GM18498 (cell line): ENCODE measurements at regions not wholly inside any gene's neighbourhood (a gene's known extent, or its start where the extent isn't known, plus 50 kb on each side); places are given as distances from the start of the nearest gene placed in this dataset.

Experiments
- ATAC-seq: cut with Tn5 transposase; IDR thresholded peaks from one replicate; pipeline ENCODE4 v1.9.1; 2021; ENCODE audit warnings: mild to moderate bottlenecking, moderate library complexity; ENCODE audit not compliant: unreplicated experiment

- ATAC-seq = no peak
Observed at GRCh38 chr2:62370321-62371250, 135.4 kb downstream of the TMEM17 start.

DNA sequence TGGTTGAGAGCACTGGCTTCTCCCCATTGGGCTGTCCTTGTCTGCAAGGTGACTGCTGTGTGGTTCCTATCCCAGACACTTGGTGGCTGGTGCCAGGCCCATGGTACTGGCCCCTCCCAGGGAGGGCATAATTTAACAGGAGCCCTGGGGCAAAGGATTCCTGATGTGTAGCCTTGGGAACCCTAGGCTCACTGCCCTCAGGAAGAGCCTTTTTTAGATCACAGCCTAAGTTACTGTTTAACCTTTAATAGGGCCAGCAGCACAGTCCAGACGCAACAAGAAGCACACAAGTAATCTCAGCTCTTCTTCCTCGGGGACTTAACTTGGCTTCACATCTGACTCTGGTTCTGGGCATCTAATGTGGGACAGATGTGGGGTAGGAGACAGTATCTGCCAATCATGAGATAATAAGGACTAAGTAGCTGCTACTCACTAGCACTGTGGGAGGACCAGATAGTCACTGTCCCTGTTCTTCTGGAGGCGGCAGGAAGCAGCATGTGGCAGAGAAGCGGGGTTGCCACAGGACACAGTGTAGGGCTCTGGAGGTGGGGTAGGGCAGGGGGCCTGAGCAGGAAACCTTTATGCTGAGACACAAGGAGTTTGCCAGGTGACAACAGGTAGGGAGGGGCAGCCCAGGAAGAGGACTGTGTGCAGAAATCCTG, 136.3 kb downstream of the TMEM17 start:
- no peak for ATAC-seq

DNA sequence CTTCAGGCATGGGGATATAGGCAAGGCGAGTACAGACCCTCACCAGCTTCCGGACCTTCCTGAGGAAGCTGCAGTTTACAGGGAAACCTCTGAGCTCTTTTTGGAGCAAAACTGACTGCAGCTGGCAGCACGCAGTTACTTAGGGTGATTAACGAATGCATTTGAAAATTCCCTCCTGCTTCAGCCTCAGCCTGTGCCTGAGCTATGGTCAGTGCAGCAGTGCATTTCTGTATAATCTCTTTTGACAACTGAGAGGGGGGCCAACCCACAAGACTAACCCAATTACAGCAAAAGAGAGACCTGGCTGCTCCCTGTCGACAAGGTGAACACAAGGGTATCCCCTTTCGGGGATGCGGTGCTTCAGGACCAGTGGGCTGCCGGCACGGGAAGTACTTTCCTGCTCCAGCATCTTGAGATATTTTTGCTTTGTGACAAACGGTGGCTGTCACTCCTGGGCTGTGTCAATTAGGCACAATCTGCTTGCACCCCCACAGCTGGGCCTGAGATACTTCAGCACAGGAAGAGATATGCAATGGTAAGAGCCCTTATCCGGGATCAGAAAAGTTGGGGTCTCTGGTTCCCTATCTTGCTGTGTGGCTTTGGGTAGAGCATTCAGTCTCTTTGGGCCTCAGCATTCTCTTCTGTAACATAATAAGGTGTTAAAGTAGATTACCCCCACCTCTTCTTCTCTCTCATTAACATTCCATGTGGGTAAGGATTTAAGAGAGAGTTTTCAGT, 141.0 kb downstream of the TMEM17 start:
- no peak for ATAC-seq

DNA sequence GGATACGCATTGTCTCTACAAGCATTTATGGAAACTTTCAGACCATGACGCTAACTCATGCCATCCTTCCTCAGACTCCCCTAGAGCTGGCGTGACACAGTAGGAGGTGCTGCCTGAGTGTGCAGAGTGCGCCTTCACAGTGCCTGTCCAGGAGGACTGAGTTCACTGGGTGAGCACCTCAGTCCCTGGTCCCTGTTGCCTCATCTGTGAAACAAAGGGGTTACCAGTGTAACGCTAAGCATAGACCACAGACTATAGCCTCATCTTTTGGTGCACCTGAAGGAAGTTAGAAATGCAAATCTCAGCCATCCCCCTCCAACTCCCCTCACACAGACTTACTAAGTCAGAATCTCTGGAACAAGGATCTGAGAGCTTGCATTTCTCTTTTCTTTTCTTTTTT, 142.8 kb downstream of the TMEM17 start:
- peak; percentile 85 for ATAC-seq

DNA sequence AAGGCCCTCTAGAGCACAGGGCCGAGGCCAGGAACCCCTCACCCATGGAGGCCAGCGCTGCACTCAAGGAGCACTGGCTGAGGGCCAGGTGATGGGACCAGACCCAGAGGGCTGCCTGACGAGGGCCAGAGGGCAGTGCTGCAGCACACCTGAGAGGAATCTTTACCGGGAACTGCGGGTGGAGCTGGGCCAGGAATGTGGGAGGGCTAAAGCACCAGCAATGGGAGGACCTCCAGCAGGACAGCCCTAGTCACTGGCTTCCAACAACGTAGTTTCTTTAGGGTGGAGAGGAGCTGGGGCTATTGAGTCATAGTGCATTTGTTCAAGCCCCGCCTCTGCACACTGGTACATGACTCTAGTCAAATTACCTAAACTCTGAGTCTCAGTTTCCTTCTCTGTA, 143.4 kb downstream of the TMEM17 start:
- peak; percentile 31 for ATAC-seq

DNA sequence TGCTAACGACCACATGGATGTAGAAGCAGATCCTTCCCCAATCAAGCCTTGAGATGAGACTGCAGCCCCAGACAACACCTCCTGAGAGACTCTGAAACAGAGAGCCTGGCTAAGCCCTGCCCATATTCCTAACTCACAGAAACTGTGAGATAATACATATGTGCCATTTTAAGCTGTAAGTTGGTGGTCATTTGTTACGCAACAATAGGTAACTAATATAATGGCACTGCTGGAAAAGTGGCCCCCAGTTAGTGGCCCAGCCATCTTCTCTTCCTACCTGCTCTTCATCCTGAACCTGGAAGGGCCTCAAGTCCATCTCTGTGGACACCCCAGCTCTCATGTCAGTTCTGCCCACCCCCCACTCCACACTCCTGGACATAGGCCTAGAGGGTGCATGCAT, 144.0 kb downstream of the TMEM17 start:
- ATAC-seq = no peak

GRCh38 chr2:62354771-62355561, 151.0 kb downstream of the TMEM17 start:
- no peak for ATAC-seq

GRCh38 chr2:62352031-62352430, 154.0 kb downstream of the TMEM17 start:
- no peak for ATAC-seq

GRCh38 chr2:62349788-62350187, 153.9 kb downstream of the B3GNT2 start:
- no peak for ATAC-seq

GRCh38 chr2:62348700-62349099, 152.8 kb downstream of the B3GNT2 start:
- peak; percentile 45 for ATAC-seq

DNA sequence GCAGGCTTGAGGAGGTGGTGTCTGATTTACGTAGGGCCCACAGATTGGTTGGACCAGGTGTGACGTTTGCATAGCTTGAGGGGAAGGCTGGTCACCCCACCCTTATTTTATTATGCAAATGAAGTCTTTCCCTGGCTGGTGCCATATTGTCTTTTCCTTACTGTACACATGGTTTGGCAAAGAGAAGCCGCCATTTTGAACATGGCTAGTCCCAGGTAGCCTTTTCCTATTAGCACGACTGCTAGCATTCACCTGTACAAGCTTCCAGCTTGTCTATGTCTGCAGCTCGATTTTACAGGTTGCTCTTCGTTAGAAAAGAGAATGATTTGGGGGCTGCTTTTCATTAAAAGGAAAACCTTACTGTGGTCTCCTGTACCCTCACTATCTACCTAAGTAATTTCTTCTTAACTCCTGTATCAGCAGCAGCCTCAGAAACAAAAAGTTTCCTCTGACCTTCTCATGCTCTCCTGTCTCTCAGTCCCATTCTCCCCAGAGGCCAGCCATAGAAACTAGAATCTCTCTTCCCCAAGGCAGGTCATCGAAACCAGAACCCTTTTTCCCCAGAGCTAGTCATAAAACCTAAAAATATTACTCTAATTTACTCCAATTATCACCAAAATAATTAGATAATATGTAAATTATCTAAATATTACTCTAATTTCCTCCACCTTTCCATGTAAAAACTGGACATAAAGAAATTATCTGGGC, 151.8 kb downstream of the B3GNT2 start:
- no peak for ATAC-seq

- ATAC-seq = peak; percentile 79
Observed at GRCh38 chr2:62344472-62344871, 148.6 kb downstream of the B3GNT2 start.

GRCh38 chr2:62343636-62344337, 147.9 kb downstream of the B3GNT2 start:
- no peak for ATAC-seq

DNA sequence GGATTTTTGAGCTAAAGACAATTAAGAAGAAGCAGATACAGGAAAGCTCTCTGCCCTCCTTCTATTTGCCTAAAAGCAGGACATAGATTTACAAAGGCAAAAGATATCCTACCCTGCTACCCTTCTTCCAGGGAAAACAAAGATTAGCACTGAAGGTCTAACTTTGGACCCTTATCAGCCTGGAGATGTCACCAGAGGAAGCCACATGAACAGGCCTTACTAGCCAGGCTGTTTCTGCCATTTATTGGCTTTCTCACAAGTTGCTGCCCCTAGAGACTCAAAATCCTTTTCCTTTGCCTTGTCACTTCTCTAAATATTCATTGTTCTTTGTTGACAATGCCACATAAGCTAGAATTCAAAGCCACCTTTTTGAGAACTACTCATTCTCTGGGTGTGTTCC, 147.3 kb downstream of the B3GNT2 start:
- no peak for ATAC-seq

DNA sequence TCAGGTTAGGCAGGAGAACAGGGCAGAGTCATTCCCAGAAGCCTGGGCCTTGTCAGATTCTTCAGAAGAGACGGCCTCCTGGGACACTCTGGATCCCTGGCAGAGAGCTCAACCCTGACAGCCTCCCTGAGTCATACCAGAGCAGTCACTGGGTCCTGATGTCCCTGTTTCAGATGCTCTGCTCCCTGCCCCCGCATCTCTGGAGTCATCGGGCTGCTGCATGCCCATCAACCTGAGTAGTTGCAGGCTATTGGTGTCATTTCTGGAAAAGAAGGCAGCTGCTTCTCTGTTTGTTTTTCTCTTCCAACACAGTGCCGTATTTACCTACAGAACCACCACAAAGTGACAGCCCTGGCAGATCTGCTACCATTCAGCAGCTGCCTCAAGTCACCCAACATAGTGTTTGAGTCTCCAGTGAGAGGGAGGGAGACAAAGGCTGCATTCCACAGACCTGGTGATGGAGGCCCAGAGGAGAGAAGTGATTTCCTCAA, 145.1 kb downstream of the B3GNT2 start:
- ATAC-seq = no peak

GRCh38 chr2:62339837-62340236, 143.9 kb downstream of the B3GNT2 start:
- ATAC-seq = no peak

- no peak for ATAC-seq
Observed at GRCh38 chr2:62339413-62339812, 143.5 kb downstream of the B3GNT2 start.

DNA sequence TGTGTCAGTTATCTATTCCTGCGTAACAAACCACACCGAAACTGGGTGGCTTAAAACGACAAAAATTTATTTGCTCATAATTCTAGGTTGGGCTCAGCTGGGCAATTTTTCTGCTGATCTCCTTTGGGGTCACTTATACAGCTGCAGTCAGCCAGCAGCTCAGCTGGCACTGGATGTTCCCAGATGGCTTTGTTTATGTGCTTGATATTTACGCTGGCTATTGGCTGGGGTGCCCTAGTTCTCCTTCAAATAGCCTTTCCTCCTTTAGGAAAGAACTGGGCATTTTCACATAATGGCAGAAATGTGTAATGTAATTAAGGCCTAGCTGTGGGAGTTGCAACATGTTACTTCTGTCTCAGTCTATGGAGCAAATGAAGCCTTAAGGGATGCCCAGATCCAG, 142.2 kb downstream of the B3GNT2 start:
- no peak for ATAC-seq

GRCh38 chr2:62337403-62337802, 141.5 kb downstream of the B3GNT2 start:
- ATAC-seq = no peak
